Gastrocnemius medialis (tissue), 4 donors: ENCODE measurements at regions not wholly inside any gene's neighbourhood (a gene's known extent, or its start where the extent isn't known, plus 50 kb on each side); places are given as distances from the start of the nearest gene placed in this dataset.

Experiments used
- POLR2A ChIP-seq, 2 donors: fragments of 450-650 bp; IDR thresholded peaks; one replicate each; pipeline ENCODE4 v1.6.1; 2017; ENCODE audit warnings: antibody characterized with exemption in 2 of 2, mild to moderate bottlenecking in 2 of 2, moderate library complexity in 2 of 2
- TF ChIP-seq, protein P1 (sequence below), 5 experiments: fragments of 450-650 bp in 3 of 5; fragments of 200-600 bp in 2 of 5; sonication (generic) in 2 of 5; IDR thresholded peaks in 4 of 5; conservative IDR thresholded peaks in 1 of 5; 1 replicate in 4 of 5; 2 replicates in 1 of 5; pipeline ENCODE4 v1.5.1; 2016 to 2019; ENCODE audit warnings: antibody characterized with exemption in 5 of 5, mild to moderate bottlenecking in 3 of 5, moderate library complexity in 3 of 5

DNA sequence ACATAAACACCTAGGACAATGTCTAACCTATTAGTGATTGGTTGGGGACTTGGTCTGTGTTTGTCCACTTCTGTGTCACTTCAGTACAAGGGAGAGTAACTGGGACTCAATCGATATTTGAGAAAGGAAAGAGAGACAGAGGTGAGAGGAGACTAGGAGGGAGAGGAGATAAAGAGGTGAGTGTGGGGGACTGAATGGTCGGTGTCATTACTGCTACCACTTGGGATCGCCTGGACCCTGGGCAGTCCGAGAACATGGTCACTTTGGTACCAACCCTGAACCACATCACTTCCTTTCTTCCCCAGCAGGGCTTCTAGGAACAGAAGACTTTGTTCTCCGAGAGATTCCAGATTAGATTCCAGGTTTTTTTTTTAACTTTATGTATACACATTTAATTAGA, 63.7 kb downstream of the GPR6 start:
- TF ChIP-seq, protein P1, sequence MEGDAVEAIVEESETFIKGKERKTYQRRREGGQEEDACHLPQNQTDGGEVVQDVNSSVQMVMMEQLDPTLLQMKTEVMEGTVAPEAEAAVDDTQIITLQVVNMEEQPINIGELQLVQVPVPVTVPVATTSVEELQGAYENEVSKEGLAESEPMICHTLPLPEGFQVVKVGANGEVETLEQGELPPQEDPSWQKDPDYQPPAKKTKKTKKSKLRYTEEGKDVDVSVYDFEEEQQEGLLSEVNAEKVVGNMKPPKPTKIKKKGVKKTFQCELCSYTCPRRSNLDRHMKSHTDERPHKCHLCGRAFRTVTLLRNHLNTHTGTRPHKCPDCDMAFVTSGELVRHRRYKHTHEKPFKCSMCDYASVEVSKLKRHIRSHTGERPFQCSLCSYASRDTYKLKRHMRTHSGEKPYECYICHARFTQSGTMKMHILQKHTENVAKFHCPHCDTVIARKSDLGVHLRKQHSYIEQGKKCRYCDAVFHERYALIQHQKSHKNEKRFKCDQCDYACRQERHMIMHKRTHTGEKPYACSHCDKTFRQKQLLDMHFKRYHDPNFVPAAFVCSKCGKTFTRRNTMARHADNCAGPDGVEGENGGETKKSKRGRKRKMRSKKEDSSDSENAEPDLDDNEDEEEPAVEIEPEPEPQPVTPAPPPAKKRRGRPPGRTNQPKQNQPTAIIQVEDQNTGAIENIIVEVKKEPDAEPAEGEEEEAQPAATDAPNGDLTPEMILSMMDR (IDR thresholded peaks at IDR 0.05 in 4 of 5, conservative IDR thresholded peaks at IDR 0.05 in 1 of 5) = no peak
- TF ChIP-seq POLR2A (IDR thresholded peaks at IDR 0.05) = no peak
